ENCODE measurements at regions not wholly inside any gene's neighbourhood (a gene's known extent, or its start where the extent isn't known, plus 50 kb on each side); places are given as distances from the start of the nearest gene placed in this dataset.

DNA sequence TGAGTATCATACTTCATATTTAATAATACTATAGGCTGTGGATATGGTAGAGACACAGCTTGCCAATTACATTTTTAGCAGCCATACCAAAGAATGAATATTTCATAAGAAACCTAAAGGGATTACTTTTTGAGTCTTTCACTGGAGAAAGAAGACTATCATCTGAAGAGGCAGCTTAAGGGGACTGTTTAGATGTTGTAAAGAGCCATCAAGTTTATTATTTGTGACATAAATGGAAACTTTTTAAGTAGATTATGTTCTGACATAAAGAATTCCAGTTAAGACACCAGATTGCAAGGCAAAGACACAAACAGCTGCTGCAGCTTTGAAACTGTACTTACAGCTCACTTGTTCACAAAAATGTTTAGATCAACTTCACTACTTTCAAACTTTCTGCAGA, 429.4 kb downstream of the TFAP2A start:
- intact Hi-C loops (cut with DNase I, micrococcal nuclease): no loop called here

DNA sequence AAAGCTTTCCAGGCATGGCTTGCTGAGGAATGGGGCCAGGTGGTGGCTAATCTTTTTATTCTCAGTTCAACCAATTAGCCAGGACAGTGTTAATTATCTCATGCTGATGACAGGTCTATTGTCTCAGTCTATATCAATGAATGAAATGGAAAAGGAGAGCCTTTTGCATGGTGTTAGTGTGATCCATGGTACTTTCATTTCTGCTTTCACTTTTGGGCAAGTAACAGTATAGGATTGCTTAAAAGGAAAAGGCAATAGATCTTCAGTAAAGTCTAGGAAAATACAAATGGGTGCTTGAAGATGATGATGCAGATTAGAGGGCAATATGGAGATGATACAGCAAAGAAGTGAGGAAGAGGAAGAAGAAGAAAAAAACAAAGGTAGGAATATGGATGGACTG, 430.3 kb downstream of the TFAP2A start:
- H3K4me3 Mint-ChIP-seq: no peak overlapping the region
- no peaks in the 10 kb centered on the region for H3K36me3 Mint-ChIP-seq (ENCODE audit: low read depth)
- peaks cover 5% of the 10 kb centered on the region for H3K9me3 Mint-ChIP-seq (ENCODE audit: low read depth)
- ATAC-seq: no peak
- H3K4me1 Mint-ChIP-seq: no peaks in the 10 kb centered on the region
- no peak for DNase-seq
- ChIA-PET CTCF (no interaction called here), POLR2A (no interaction called here)
- H3K27ac Mint-ChIP-seq: no peak overlapping the region
- intact Hi-C loops (cut with DNase I, micrococcal nuclease): no loop called here
- peaks cover 2% of the 10 kb centered on the region for H3K27me3 Mint-ChIP-seq

More for the DNA sequence above, 429.4 kb downstream of the TFAP2A start:
- peaks cover 2% of the 10 kb centered on the region for H3K27me3 Mint-ChIP-seq
- peaks cover 5% of the 10 kb centered on the region for H3K9me3 Mint-ChIP-seq (ENCODE audit: low read depth)
- no peak overlapping the region for H3K4me3 Mint-ChIP-seq
- ATAC-seq: no peak
- peaks cover 2% of the 10 kb centered on the region for H3K36me3 Mint-ChIP-seq (ENCODE audit: low read depth)
- H3K4me1 Mint-ChIP-seq: no peaks in the 10 kb centered on the region
- ChIA-PET CTCF (no interaction called here), POLR2A (no interaction called here)
- DNase-seq: no peak
- no peak overlapping the region for H3K27ac Mint-ChIP-seq

DNA sequence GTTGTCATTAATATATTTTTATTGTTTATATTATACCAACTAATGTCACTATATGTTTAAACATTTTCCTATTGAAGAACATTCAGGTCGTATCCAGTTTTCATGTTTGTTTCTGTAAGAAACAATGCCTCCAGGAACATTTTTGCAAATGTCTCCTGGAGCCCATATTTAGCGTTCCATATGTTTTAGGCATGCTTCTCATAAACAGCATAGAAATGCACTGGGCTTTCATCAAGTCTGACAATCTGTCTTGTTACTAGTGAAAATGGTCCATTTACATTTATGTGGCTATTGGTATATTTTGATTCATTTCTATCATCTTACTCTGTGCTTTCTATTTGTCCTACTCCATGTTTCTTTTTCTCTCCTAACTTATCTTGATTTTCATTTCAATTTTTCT, 431.7 kb downstream of the TFAP2A start:
- intact Hi-C loops (cut with DNase I, micrococcal nuclease): no loop called here
- H3K9me3 Mint-ChIP-seq (ENCODE audit: low read depth): peaks cover 2% of the 10 kb centered on the region
- POLR2A ChIA-PET: no interaction called here
- DNase-seq (no peak), ATAC-seq (no peak)
- no peaks in the 10 kb centered on the region for H3K4me1 Mint-ChIP-seq
- H3K27me3 Mint-ChIP-seq: peaks cover 2% of the 10 kb centered on the region
- no peaks in the 10 kb centered on the region for H3K36me3 Mint-ChIP-seq (ENCODE audit: low read depth)
- no peak overlapping the region for H3K4me3 Mint-ChIP-seq
- CTCF ChIA-PET: no interaction called here
- H3K27ac Mint-ChIP-seq: no peak overlapping the region

DNA sequence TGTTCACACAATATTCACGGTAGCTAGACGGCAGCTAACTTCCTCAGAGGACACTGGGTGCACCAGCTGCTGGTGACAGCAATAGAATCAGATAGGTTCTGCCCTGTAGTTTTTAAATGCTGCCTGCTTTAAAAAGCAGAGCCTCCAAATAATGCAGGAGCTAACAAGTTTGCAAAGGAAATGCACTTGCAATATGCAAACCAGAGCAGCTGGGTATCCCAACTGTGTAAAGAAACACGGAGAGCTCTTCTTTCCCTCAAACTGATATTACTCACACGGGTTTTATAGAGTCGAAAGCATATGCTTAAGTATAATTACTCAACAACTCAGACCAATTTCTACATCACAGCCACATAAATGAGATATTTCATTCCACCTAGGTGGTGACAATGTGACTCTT, 432.7 kb downstream of the TFAP2A start:
- CTCF ChIA-PET: no interaction called here
- peaks cover 2% of the 10 kb centered on the region for H3K27me3 Mint-ChIP-seq
- no peaks in the 10 kb centered on the region for H3K36me3 Mint-ChIP-seq (ENCODE audit: low read depth)
- DNase-seq (no peak), ATAC-seq (no peak)
- H3K4me3 Mint-ChIP-seq: no peak overlapping the region
- POLR2A ChIA-PET: no interaction called here
- peaks cover 2% of the 10 kb centered on the region for H3K9me3 Mint-ChIP-seq (ENCODE audit: low read depth)
- intact Hi-C loops (cut with DNase I, micrococcal nuclease): no loop called here
- no peaks in the 10 kb centered on the region for H3K4me1 Mint-ChIP-seq
- H3K27ac Mint-ChIP-seq: no peak overlapping the region

DNA sequence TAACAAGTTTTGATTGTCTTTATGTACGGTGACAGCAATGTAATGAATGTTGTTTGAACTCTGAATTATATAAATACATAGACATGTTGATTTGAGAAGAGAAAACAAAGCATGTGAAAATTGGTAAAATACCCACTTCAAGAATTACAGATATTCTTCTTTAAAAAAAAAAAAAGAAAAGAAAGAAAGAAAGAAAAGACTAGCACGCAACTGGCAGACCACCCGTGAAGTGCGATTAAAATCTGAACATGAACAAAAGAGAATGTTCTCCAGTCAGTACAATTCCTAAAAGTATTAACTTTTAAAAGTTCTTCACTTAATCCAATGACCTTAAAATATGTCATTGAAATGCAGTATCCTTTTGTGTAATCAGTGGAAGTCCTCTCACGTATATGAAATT, 434.9 kb downstream of the TFAP2A start:
- Mint-ChIP-seq H3K4me3 (no peak overlapping the region), H3K9me3 (ENCODE audit: low read depth) (peaks cover 2% of the 10 kb centered on the region), H3K36me3 (ENCODE audit: low read depth) (no peaks in the 10 kb centered on the region), H3K4me1 (no peaks in the 10 kb centered on the region), H3K27me3 (no peaks in the 10 kb centered on the region), H3K27ac (no peak overlapping the region)
- DNase-seq (no peak), ATAC-seq (no peak)
- ChIA-PET POLR2A (no interaction called here), CTCF (no interaction called here)
- intact Hi-C loops (cut with DNase I, micrococcal nuclease): no loop called here

DNA sequence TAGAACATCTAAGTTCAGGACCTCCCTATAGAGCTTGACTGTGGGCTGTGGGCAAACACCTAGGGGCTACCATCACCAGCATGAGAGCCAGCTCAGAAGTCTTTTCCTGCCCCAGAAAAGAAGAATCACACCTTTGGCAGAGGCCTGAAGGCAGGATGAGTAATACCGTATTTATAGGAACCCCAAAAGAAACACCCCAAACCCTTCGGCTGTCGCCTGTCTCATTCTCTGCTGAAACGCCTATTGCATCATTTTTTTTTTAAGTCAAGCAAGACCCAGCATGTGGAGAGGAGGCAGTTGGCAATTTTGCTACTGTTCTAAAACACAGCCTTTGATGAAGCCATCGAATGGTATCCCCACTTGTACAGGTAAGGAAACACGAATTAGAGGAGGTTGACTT, 436.4 kb downstream of the TFAP2A start:
- no peaks in the 10 kb centered on the region for H3K9me3 Mint-ChIP-seq (ENCODE audit: low read depth)
- no peak for ATAC-seq
- H3K4me3 Mint-ChIP-seq: no peak overlapping the region
- no peaks in the 10 kb centered on the region for H3K4me1 Mint-ChIP-seq
- intact Hi-C loops (cut with DNase I, micrococcal nuclease): no loop called here
- H3K27ac Mint-ChIP-seq: no peak overlapping the region
- POLR2A ChIA-PET: no interaction called here
- DNase-seq: no peak
- H3K27me3 Mint-ChIP-seq: no peaks in the 10 kb centered on the region
- H3K36me3 Mint-ChIP-seq (ENCODE audit: low read depth): no peaks in the 10 kb centered on the region
- CTCF ChIA-PET: no interaction called here

DNA sequence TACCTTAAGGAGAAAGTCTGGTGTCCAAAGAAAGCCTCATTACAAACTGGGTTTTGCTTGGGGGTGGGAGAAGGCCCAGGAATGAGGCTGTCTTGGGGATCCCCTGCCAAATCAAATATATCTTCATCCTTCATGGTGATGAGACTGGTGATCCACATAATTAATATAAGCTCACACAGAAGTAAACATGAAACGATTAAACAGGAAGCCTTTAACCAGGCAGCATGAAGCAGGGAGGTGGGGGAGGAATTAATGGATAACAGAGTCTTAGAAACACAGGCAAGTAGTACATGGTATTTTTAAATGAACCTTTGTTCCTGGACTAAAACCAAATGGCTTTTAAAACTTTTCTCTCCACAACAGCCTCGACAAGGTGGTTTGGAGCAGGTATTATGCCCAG, 437.5 kb downstream of the TFAP2A start:
- H3K4me1 Mint-ChIP-seq: no peaks in the 10 kb centered on the region
- H3K9me3 Mint-ChIP-seq (ENCODE audit: low read depth): peaks cover 2% of the 10 kb centered on the region
- no peak for DNase-seq
- intact Hi-C loops (cut with DNase I, micrococcal nuclease): no loop called here
- POLR2A ChIA-PET: no interaction called here
- H3K27ac Mint-ChIP-seq: no peak overlapping the region
- CTCF ChIA-PET: no interaction called here
- ATAC-seq: no peak
- H3K4me3 Mint-ChIP-seq: no peak overlapping the region
- H3K36me3 Mint-ChIP-seq (ENCODE audit: low read depth): no peaks in the 10 kb centered on the region
- no peaks in the 10 kb centered on the region for H3K27me3 Mint-ChIP-seq

DNA sequence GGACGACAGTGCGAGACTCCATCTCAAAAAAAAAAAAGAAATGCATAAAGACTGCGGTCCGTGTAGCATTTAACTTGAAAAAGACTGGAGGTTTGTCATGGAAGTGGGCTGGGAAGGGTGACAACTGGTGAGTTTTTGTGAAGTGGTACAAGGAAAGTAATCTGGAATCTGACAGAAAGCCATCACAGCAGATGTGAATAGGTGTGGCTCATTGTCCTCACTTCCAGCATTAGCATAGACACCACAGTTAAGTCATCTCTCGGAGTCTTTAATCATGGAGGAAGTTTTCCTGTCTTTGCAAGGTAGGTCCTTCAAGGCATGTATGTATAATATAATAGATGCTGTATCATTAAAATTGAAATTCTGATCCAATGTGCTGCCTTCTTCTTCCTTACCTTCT, 453.2 kb downstream of the TFAP2A start:
- no peak overlapping the region for H3K27ac Mint-ChIP-seq
- POLR2A ChIA-PET: no interaction called here
- DNase-seq (no peak), ATAC-seq (no peak)
- H3K9me3 Mint-ChIP-seq (ENCODE audit: low read depth): peaks cover 5% of the 10 kb centered on the region
- H3K4me3 Mint-ChIP-seq: no peak overlapping the region
- H3K4me1 Mint-ChIP-seq: no peaks in the 10 kb centered on the region
- peaks cover 2% of the 10 kb centered on the region for H3K27me3 Mint-ChIP-seq
- H3K36me3 Mint-ChIP-seq (ENCODE audit: low read depth): no peaks in the 10 kb centered on the region
- CTCF ChIA-PET: no interaction called here
- intact Hi-C loops (cut with DNase I, micrococcal nuclease): no loop called here

DNA sequence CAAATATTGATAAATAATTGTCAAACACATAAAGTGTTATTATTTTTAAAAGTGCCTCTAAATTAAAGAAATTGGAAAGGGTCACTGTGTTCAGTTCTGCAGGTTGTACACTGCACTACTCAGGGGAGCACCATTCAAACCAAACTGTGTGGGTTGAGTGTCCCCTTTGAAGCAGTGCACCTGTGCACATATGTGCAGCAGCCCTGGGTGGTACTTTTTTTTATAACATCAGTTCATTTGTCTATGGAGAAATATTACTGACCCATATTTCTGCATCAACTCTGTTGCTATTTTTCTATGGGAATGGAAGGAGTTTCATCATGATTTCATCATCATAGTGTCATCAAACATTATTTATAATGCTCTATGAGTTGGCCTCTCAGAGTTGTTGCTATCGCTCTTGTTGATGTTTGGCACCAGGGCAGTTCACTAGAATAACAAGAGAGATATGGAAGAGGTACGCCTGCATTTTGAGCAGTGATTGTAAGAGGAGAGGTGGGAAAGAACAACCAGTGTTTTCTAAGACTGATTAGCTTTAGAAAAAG, 457.6 kb downstream of the TFAP2A start:
- ChIA-PET CTCF (no interaction called here), POLR2A (no interaction called here)
- Mint-ChIP-seq H3K36me3 (ENCODE audit: low read depth) (no peaks in the 10 kb centered on the region), H3K4me1 (no peaks in the 10 kb centered on the region), H3K9me3 (ENCODE audit: low read depth) (peaks cover 9% of the 10 kb centered on the region), H3K27ac (no peak overlapping the region), H3K4me3 (no peak overlapping the region), H3K27me3 (peaks cover 2% of the 10 kb centered on the region)
- no peak for ATAC-seq
- intact Hi-C loops (cut with DNase I, micrococcal nuclease): no loop called here
- no peak for DNase-seq

DNA sequence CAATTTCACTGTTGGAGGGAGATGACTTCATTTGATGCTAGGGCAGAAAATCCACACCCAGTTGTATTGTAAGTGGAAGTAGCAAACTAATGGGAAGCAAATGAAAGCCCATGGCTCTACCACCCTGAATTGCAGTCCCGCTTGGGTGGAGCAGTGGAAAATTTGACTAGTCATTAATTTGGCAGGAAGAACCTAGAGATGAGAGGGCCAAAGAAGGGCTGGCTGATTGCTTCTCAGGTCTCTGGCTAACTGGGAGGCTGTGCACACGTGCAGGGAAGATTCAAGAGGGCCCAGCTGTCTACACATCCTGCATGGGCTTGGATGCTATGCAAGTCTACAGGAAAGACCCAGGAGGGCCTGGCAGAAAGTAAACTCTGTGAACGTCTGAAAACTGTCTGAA, 466.2 kb downstream of the TFAP2A start:
- ChIA-PET POLR2A (no interaction called here), CTCF (no interaction called here)
- intact Hi-C loops (cut with DNase I, micrococcal nuclease): no loop called here
- Mint-ChIP-seq H3K4me1 (no peaks in the 10 kb centered on the region), H3K4me3 (no peak overlapping the region), H3K9me3 (ENCODE audit: low read depth) (peaks cover 9% of the 10 kb centered on the region), H3K27me3 (no peaks in the 10 kb centered on the region), H3K36me3 (ENCODE audit: low read depth) (no peaks in the 10 kb centered on the region), H3K27ac (no peak overlapping the region)
- no peak for ATAC-seq
- no peak for DNase-seq

DNA sequence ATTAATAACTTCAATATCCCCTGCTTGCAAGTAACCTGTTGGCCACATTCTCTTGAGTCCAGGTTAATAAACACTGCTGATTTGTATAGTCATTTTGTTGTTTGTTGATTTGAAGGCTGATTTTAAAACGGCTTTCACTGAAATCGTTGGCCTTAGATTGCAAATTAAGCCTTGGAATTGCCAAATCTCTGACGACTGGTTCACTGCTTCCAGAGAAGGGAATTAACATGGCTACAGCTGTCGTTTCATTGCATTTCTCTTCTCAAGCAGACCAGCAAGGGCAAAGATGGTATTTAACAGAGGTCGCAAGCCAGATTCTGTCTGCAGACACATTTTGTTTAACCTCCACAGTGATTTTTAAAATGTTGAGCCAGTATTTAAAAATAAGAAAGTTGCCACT, 470.9 kb downstream of the TFAP2A start:
- Mint-ChIP-seq H3K36me3 (ENCODE audit: low read depth) (no peaks in the 10 kb centered on the region), H3K9me3 (ENCODE audit: low read depth) (peaks cover 8% of the 10 kb centered on the region), H3K4me3 (no peak overlapping the region), H3K4me1 (no peaks in the 10 kb centered on the region), H3K27me3 (no peaks in the 10 kb centered on the region), H3K27ac (no peak overlapping the region)
- ChIA-PET CTCF (no interaction called here), POLR2A (interaction anchor here (0.6 kb wide), 1 partner anchor 37 kb away, joined by 3 read pairs; no protein-coding TSS in a partner anchor)
- ATAC-seq (no peak), DNase-seq (no peak)
- intact Hi-C loops (cut with DNase I, micrococcal nuclease): no loop called here

DNA sequence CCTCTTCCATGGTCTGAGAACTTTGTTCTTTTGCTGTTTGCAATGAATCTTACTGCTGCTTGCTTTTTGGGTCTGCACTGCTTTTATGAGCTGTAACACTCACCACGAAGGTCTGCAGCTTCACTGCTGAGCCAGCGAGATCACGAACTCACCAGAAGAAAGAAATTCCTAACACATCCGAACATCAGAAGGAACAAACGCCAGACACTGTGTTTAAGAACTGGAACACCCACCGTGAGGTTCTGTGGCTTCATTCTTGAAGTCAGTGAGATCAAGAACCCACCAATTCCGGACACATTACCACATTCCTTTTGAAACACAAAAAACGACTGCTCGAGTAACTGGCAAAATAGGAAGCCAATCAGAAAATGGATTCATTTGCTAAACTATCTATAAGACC, 471.8 kb downstream of the TFAP2A start:
- no peak overlapping the region for H3K27ac Mint-ChIP-seq
- POLR2A ChIA-PET: no interaction called here
- CTCF ChIA-PET: no interaction called here
- ATAC-seq: no peak
- peaks cover 8% of the 10 kb centered on the region for H3K9me3 Mint-ChIP-seq (ENCODE audit: low read depth)
- H3K4me1 Mint-ChIP-seq: no peaks in the 10 kb centered on the region
- DNase-seq: no peak
- no peaks in the 10 kb centered on the region for H3K27me3 Mint-ChIP-seq
- H3K4me3 Mint-ChIP-seq: no peak overlapping the region
- intact Hi-C loops (cut with DNase I, micrococcal nuclease): no loop called here
- H3K36me3 Mint-ChIP-seq (ENCODE audit: low read depth): no peaks in the 10 kb centered on the region

DNA sequence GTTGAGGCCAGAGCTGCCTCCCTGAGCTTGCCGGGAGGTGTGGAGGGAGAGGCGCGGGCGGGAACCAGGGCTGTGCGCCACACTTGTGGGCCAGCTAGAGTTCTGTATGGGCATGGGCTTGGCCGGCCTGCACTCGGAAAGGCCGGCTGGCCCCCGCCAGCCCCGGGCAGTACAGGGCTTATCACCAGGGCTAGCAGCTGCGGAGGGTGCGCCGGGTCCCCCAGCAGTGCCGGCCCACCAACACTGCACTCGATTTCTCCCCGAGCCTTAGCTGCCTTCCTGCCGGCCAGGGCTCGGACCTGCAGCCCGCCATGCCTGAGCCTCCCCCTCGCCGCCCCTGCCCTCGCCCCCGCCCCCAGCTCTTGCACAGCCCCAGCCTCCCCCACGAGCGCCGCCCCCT, 472.7 kb downstream of the TFAP2A start:
- Mint-ChIP-seq H3K9me3 (ENCODE audit: low read depth) (peaks cover 4% of the 10 kb centered on the region), H3K27ac (no peak overlapping the region), H3K4me3 (no peak overlapping the region), H3K4me1 (no peaks in the 10 kb centered on the region), H3K27me3 (no peaks in the 10 kb centered on the region), H3K36me3 (ENCODE audit: low read depth) (no peaks in the 10 kb centered on the region)
- intact Hi-C loops (cut with DNase I, micrococcal nuclease): no loop called here
- ATAC-seq: no peak
- no peak for DNase-seq
- POLR2A ChIA-PET: no interaction called here
- CTCF ChIA-PET: no interaction called here
